ENCODE measurements at regions not wholly inside any gene's neighbourhood (a gene's known extent, or its start where the extent isn't known, plus 50 kb on each side); places are given as distances from the start of the nearest gene placed in this dataset.

GRCh38 chr5:83889971-83890745 is 169.5 kb upstream of the HAPLN1 start:
- no peak for TF ChIP-seq CTCF (IDR thresholded peaks at IDR 0.05 in 2 of 3, conservative IDR thresholded peaks at IDR 0.05 in 1 of 3; ENCODE audit: control insufficient read depth in 2 of 3, extremely low read depth in 1 of 3, insufficient read depth in 1 of 3, low read depth in 3 of 3, low read length in 3 of 3)
- no peak for TF ChIP-seq IRF3 (IDR thresholded peaks at IDR 0.05)
- no peak for TF ChIP-seq SRF (IDR thresholded peaks at IDR 0.05; ENCODE audit: low read depth in 2 of 2, low read length in 2 of 2)
- TF ChIP-seq POLR2AphosphoS5 (IDR thresholded peaks at IDR 0.05; ENCODE audit: low read length) = no peak
- TF ChIP-seq REST (IDR thresholded peaks at IDR 0.05; ENCODE audit: low read depth, low read length) = no peak
- TF ChIP-seq ASH2L (IDR thresholded peaks at IDR 0.05; ENCODE audit: borderline replicate concordance, low read depth) = no peak
- no peak for TF ChIP-seq E2F8 (IDR thresholded peaks at IDR 0.05; ENCODE audit: low read depth, partially characterized antibody)
- no peak for TF ChIP-seq ZSCAN29 (IDR thresholded peaks at IDR 0.05)
- TF ChIP-seq USF2 (IDR thresholded peaks at IDR 0.05; ENCODE audit: borderline replicate concordance, low read depth, low read length) = no peak
- no peak for TF ChIP-seq POLR2A (IDR thresholded peaks at IDR 0.05; ENCODE audit: low read depth, low read length)
- TF ChIP-seq CHD2 (IDR thresholded peaks at IDR 0.05; ENCODE audit: borderline replicate concordance, low read depth, low read length) = no peak
- TF ChIP-seq ETV6 (conservative IDR thresholded peaks at IDR 0.05 in 1 of 2, IDR thresholded peaks at IDR 0.05 in 1 of 2; ENCODE audit: borderline replicate concordance in 1 of 2, low read depth in 1 of 2) = no peak
- no peak for TF ChIP-seq STAT1 (conservative IDR thresholded peaks at IDR 0.05)
- TF ChIP-seq CREB1 (IDR thresholded peaks at IDR 0.05; ENCODE audit: low read depth) = no peak
